H9 (cell line): ENCODE measurements at regions not wholly inside any gene's neighbourhood (a gene's known extent, or its start where the extent isn't known, plus 50 kb on each side); places are given as distances from the start of the nearest gene placed in this dataset.

ENCODE experiments used
- DNase-seq: peaks from one replicate; pipeline ENCODE4 v3.0.0-alpha.2; 2017
- H2AFZ ChIP-seq: one replicate; pipeline ENCODE4 v1.6.1; 2013; ENCODE audit warnings: mild to moderate bottlenecking, low read length, control low read depth, moderate library complexity
- H2AK5ac ChIP-seq: 2 replicates; pipeline ENCODE4 v1.6.1; 2013; ENCODE audit warnings: low read length, control low read depth, mixed read lengths; ENCODE audit not compliant: insufficient read length
- H2BK120ac ChIP-seq: one replicate; pipeline ENCODE4 v1.6.1; 2013; ENCODE audit warnings: low read depth, mild to moderate bottlenecking, low read length, control low read depth, inconsistent platforms; ENCODE audit not compliant: poor library complexity, severe bottlenecking
- H2BK12ac ChIP-seq: 2 replicates; pipeline ENCODE4 v1.6.1; 2013; ENCODE audit warnings: low read length, control low read depth, mixed read lengths, low read depth; ENCODE audit not compliant: insufficient read length
- H2BK15ac ChIP-seq: 2 replicates; pipeline ENCODE4 v1.6.1; 2013; ENCODE audit warnings: low read depth, low read length, control low read depth
- H2BK20ac ChIP-seq: one replicate; pipeline ENCODE4 v1.6.1; 2013; ENCODE audit warnings: low read depth, mild to moderate bottlenecking, low read length, control low read depth, inconsistent platforms; ENCODE audit not compliant: poor library complexity, severe bottlenecking
- H2BK5ac ChIP-seq: 2 replicates; pipeline ENCODE4 v1.6.1; 2013; ENCODE audit warnings: low read length, control low read depth, mixed read lengths; ENCODE audit not compliant: insufficient read length
- H3K14ac ChIP-seq: 2 replicates; pipeline ENCODE4 v1.6.1; 2013; ENCODE audit warnings: low read length, control low read depth; ENCODE audit not compliant: insufficient read depth
- H3K18ac ChIP-seq: 2 replicates; pipeline ENCODE4 v1.6.1; 2013; ENCODE audit warnings: low read depth, mild to moderate bottlenecking, mixed read lengths, low read length, control low read depth; ENCODE audit not compliant: insufficient read length
- H3K23ac ChIP-seq: 2 replicates; pipeline ENCODE4 v1.6.1; 2013; ENCODE audit warnings: low read length, control low read depth, mixed read lengths, low read depth; ENCODE audit not compliant: insufficient read length
- H3K23me2 ChIP-seq: 2 replicates; pipeline ENCODE4 v1.6.1; 2013; ENCODE audit warnings: low read depth, mild to moderate bottlenecking, mixed read lengths, low read length, control low read depth; ENCODE audit not compliant: insufficient read length, poor library complexity, severe bottlenecking
- H3K27ac ChIP-seq: 2 replicates; pipeline ENCODE4 v1.5.1; 2013; ENCODE audit warnings: low read length, control low read depth, mixed read lengths, low read depth; ENCODE audit not compliant: insufficient read length
- H3K27me3 ChIP-seq: 2 replicates; pipeline ENCODE4 v1.6.1; 2013; ENCODE audit warnings: low read length, control low read depth, inconsistent platforms; ENCODE audit not compliant: insufficient read depth
- H3K4ac ChIP-seq: 2 replicates; pipeline ENCODE4 v1.6.1; 2013; ENCODE audit warnings: low read depth, mild to moderate bottlenecking, control low read depth, inconsistent platforms, low read length, moderate library complexity
- H3K4me1 ChIP-seq: 2 replicates; pipeline ENCODE4 v1.6.1; 2013; ENCODE audit warnings: low read length, control low read depth, inconsistent platforms; ENCODE audit not compliant: insufficient read depth
- H3K4me2 ChIP-seq: 2 replicates; pipeline ENCODE4 v1.6.1; 2013; ENCODE audit warnings: low read length, control low read depth, mixed read lengths; ENCODE audit not compliant: insufficient read length, insufficient read depth
- H3K56ac ChIP-seq: 2 replicates; pipeline ENCODE4 v1.6.1; 2013; ENCODE audit warnings: low read depth, mild to moderate bottlenecking, mixed read lengths, low read length, control low read depth; ENCODE audit not compliant: insufficient read length
- H3K79me1 ChIP-seq: 2 replicates; pipeline ENCODE4 v1.6.1; 2013; ENCODE audit warnings: low read depth, mild to moderate bottlenecking, moderate library complexity, low read length, control low read depth, inconsistent platforms; ENCODE audit not compliant: insufficient read depth, poor library complexity, severe bottlenecking
- H3K79me2 ChIP-seq: 2 replicates; pipeline ENCODE4 v1.6.1; 2013; ENCODE audit warnings: low read length, control low read depth, inconsistent platforms; ENCODE audit not compliant: insufficient read depth
- H3K9ac ChIP-seq: 2 replicates; pipeline ENCODE4 v1.6.1; 2013; ENCODE audit warnings: low read length, control low read depth, mixed read lengths; ENCODE audit not compliant: insufficient read length; ENCODE audit errors: extremely low read depth
- H3K9me3 ChIP-seq: one replicate; pipeline ENCODE4 v1.6.1; 2013; ENCODE audit warnings: low read depth, low read length, inconsistent platforms; ENCODE audit not compliant: control insufficient read depth
- H3T11ph ChIP-seq: one replicate; pipeline ENCODE4 v1.6.1; 2013; ENCODE audit warnings: mild to moderate bottlenecking, low read length, control low read depth, inconsistent platforms
- H4K20me1 ChIP-seq: one replicate; pipeline ENCODE4 v1.6.1; 2013; ENCODE audit not compliant: control insufficient read depth, insufficient read length, insufficient read depth
- H4K5ac ChIP-seq: 2 replicates; pipeline ENCODE4 v1.6.1; 2013; ENCODE audit warnings: low read depth, mild to moderate bottlenecking, mixed read lengths, low read length, control low read depth; ENCODE audit not compliant: insufficient read length
- H4K8ac ChIP-seq: replicated peaks from 2 replicates; pipeline ENCODE4 v1.6.1; 2013; ENCODE audit warnings: low read length, control low read depth, mixed read lengths, low read depth; ENCODE audit not compliant: insufficient read length
- H4K91ac ChIP-seq: 2 replicates; pipeline ENCODE4 v1.6.1; 2013; ENCODE audit warnings: low read depth, mild to moderate bottlenecking, moderate library complexity, mixed read lengths, low read length, control low read depth; ENCODE audit not compliant: insufficient read length
- H3K27ac Mint-ChIP-seq, 3 experiments: 2 replicates in 2 of 3; 3 replicates in 1 of 3; pipeline ENCODE4 v1.8.0; 2020 to 2021; ENCODE audit warnings: mixed read lengths in 3 of 3, mild to moderate bottlenecking in 1 of 3, moderate library complexity in 1 of 3
- H3K27me3 Mint-ChIP-seq: 2 replicates; pipeline ENCODE4 v1.8.0; 2021; ENCODE audit warnings: low read depth, mild to moderate bottlenecking, moderate library complexity, mixed read lengths
- H3K36me3 Mint-ChIP-seq, 3 experiments: 2 replicates in 2 of 3; 3 replicates in 1 of 3; pipeline ENCODE4 v1.8.0; 2020 to 2021; ENCODE audit warnings: low read depth in 3 of 3, mixed read lengths in 3 of 3; ENCODE audit not compliant: insufficient read depth in 1 of 3
- H3K4me1 Mint-ChIP-seq, 2 experiments: 2 replicates each; pipeline ENCODE4 v1.8.0; 2020; ENCODE audit warnings: mixed read lengths in 2 of 2
- H3K4me3 Mint-ChIP-seq, 2 experiments: 2 replicates in 1 of 2; 3 replicates in 1 of 2; pipeline ENCODE4 v1.8.0; 2020 to 2021; ENCODE audit warnings: mild to moderate bottlenecking in 2 of 2, mixed read lengths in 2 of 2, moderate library complexity in 1 of 2
- H3K9me3 Mint-ChIP-seq, 2 experiments: 2 replicates in 1 of 2; 3 replicates in 1 of 2; pipeline ENCODE4 v1.8.0; 2020; ENCODE audit warnings: mild to moderate bottlenecking in 2 of 2, mixed read lengths in 2 of 2, moderate library complexity in 1 of 2
- WGBS: extraction: QIAGEN DNeasy Blood & Tissue Kit; methylation state at CpG from one replicate; pipeline ENCODE4 v1.1.7; 2013; ENCODE audit warnings: missing lambda C conversion rate, low lambda C conversion rate, mixed read lengths; ENCODE audit not compliant: insufficient read length; ENCODE audit errors: extremely low coverage; 5-methylcytosine and 5-hydroxymethylcytosine counted together
- TF ChIP-seq, protein P1 (sequence below): fragments of 200-600 bp; sonication (generic); conservative IDR thresholded peaks from 3 replicates; pipeline ENCODE4 v1.8.0; 2021; ENCODE audit warnings: antibody characterized with exemption, mild to moderate bottlenecking

DNA sequence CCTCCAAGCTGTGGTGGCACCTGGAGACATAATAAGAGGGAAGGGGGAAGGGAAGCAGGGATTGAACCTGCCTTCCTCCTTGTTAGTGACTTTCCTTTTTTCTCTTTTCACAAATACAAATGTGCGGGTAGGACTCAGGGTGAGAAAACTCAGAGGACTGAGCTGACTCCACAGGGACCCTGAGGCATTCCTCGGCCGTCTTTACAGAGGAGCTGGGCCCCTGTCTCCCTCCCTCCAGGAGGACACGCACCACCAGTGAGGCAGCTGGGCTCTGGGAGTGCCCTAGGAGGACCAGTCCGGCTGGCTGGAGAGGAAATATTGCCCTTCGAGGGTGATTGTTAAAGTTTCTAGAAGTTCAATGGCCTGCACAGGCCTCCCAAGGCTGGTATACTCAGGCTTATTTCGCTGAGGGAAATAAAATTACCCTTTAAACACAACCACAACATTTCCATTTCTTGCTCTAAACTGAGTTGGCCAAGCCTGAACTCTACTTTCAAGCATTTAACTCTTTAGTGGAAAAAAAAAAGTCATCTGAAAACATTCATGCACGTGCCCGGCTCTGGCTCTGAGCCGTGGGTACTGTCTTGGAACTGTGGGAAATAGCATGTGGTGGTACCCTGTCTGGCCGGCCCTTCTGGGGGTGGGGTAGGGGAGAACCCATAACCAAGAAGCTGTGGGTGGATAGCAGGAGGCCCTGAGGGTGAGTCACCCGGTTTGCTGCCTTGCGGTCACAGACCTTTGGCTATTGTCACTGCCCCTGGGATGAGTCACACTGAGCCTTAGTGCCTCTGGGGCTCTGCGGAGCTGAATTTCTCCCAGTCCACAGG, 116.0 kb downstream of the COPS8 start:
- Mint-ChIP-seq H3K9me3 (peaks cover 13 to 15% of the 10 kb centered on the region in 2 experiments), H3K4me1 (peaks cover 60 to 67% of the 10 kb centered on the region in 2 experiments)
- no peak overlapping the region for H4K5ac ChIP-seq

More for the DNA sequence above, 116.0 kb downstream of the COPS8 start:
- Histone ChIP-seq H3K18ac (no peak overlapping the region), H3K79me2 (no peaks in the 10 kb centered on the region), H2BK12ac (no peak overlapping the region), H3K9ac (no peak overlapping the region), H3K14ac (no peak overlapping the region), H3T11ph (no peak overlapping the region), H2BK15ac (no peak overlapping the region), H3K4me1 (peaks cover 20% of the 10 kb centered on the region), H3K56ac (no peak overlapping the region), H2AK5ac (peak overlapping the region; percentile 42), H2BK120ac (no peak overlapping the region), H4K91ac (no peak overlapping the region), H3K4ac (no peak overlapping the region; the same call in 1 of the 2 replicates), H4K20me1 (peaks cover 2% of the 10 kb centered on the region), H2AFZ (no peak overlapping the region), H2BK5ac (no peak overlapping the region), H3K4me2 (no peak overlapping the region), H3K23me2 (no peaks in the 10 kb centered on the region), H2BK20ac (no peak overlapping the region), H3K79me1 (no peaks in the 10 kb centered on the region), H3K23ac (no peak overlapping the region), H3K27me3 (no peaks in the 10 kb centered on the region), H3K27ac (no peak overlapping the region), H4K8ac (no peak overlapping the region), H3K9me3 (no peaks in the 10 kb centered on the region)
- H3K4me3 Mint-ChIP-seq: no peak overlapping the region
- H3K27me3 Mint-ChIP-seq: peaks cover 6% of the 10 kb centered on the region
- peak overlapping the region in 2 of 3 experiments; percentile 68 to 81; a peak in 3 of 7 replicates for H3K27ac Mint-ChIP-seq
- H3K36me3 Mint-ChIP-seq: peaks cover 10 to 13% (median 12%) of the 10 kb centered on the region in 3 experiments; a peak in 6 of 7 replicates
- DNase-seq: no peak
- no CpG with 5 or more reads among the region's 14 CpGs for WGBS
- TF ChIP-seq, protein P1, sequence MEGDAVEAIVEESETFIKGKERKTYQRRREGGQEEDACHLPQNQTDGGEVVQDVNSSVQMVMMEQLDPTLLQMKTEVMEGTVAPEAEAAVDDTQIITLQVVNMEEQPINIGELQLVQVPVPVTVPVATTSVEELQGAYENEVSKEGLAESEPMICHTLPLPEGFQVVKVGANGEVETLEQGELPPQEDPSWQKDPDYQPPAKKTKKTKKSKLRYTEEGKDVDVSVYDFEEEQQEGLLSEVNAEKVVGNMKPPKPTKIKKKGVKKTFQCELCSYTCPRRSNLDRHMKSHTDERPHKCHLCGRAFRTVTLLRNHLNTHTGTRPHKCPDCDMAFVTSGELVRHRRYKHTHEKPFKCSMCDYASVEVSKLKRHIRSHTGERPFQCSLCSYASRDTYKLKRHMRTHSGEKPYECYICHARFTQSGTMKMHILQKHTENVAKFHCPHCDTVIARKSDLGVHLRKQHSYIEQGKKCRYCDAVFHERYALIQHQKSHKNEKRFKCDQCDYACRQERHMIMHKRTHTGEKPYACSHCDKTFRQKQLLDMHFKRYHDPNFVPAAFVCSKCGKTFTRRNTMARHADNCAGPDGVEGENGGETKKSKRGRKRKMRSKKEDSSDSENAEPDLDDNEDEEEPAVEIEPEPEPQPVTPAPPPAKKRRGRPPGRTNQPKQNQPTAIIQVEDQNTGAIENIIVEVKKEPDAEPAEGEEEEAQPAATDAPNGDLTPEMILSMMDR: no peak
